ENCODE measurements at regions not wholly inside any gene's neighbourhood (a gene's known extent, or its start where the extent isn't known, plus 50 kb on each side); places are given as distances from the start of the nearest gene placed in this dataset.

DNA sequence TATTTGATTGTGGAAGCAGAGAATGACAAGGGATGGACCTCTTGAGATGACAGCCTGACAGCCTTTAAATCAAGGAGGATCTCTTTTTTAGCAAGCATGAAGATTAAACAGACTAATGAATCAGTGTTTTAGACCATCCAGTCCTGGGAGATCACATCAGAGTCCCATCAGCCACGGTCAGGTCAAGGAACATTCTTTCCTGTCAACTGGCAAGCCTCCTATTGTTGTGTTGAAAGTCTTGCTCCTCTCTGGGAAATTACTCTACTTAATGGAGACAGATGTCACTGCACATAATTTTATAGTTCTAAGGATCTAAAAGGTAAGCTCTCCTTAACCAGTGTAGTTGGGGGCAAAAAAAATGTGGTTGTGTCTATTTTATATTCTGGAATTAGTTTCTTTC lies 469.0 kb downstream of the TMEM182 start:
- H3K27me3 ChIP-seq = no peaks in the 10 kb centered on the region
- H3K9me3 ChIP-seq = no peaks in the 10 kb centered on the region
- DNase-seq (no peak), ATAC-seq (no peak)
- H3K36me3 ChIP-seq = no peaks in the 10 kb centered on the region
- intact Hi-C loops (cut with DNase I) = no loop called here
- H3K27ac ChIP-seq = no peak overlapping the region
- H3K4me3 ChIP-seq = no peak overlapping the region
- TF ChIP-seq, protein P1, sequence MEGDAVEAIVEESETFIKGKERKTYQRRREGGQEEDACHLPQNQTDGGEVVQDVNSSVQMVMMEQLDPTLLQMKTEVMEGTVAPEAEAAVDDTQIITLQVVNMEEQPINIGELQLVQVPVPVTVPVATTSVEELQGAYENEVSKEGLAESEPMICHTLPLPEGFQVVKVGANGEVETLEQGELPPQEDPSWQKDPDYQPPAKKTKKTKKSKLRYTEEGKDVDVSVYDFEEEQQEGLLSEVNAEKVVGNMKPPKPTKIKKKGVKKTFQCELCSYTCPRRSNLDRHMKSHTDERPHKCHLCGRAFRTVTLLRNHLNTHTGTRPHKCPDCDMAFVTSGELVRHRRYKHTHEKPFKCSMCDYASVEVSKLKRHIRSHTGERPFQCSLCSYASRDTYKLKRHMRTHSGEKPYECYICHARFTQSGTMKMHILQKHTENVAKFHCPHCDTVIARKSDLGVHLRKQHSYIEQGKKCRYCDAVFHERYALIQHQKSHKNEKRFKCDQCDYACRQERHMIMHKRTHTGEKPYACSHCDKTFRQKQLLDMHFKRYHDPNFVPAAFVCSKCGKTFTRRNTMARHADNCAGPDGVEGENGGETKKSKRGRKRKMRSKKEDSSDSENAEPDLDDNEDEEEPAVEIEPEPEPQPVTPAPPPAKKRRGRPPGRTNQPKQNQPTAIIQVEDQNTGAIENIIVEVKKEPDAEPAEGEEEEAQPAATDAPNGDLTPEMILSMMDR (IDR thresholded peaks at IDR 0.05) = no peak
- H3K4me1 ChIP-seq = no peaks in the 10 kb centered on the region
- whole genome bisulfite sequencing, 2 donors = 28 to 32% methylated on average over 1 of the region's 1 CpG

DNA sequence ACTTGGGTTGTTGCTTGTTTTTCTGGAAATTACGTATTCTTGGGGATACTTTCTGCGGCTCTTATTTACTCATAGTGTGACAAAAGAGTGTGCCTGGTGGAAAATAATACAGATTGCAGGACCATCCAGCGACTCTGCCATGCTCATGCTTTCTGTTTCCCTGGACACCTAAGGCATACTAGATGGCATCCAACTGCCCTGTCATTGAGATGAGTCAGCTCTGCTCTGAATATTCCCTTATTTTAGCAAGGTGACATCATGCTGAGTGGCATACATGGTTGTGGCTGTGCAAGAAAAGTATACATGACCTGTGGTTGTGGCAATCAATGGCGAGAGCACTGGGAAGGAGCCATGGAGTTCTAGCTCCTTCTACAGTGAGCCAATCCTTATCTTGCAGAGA lies 471.0 kb downstream of the TMEM182 start:
- intact Hi-C loops (cut with DNase I) = no loop called here
- no peaks in the 10 kb centered on the region for H3K36me3 ChIP-seq
- no peak overlapping the region for H3K27ac ChIP-seq
- no peaks in the 10 kb centered on the region for H3K4me1 ChIP-seq
- DNase-seq = no peak
- H3K27me3 ChIP-seq = no peaks in the 10 kb centered on the region
- no peaks in the 10 kb centered on the region for H3K9me3 ChIP-seq
- 88 to 89% methylated on average over 4 of the region's 4 CpGs for WGBS, 2 donors
- TF ChIP-seq, protein P1 (IDR thresholded peaks at IDR 0.05) = no peak
- ATAC-seq = no peak
- no peak overlapping the region for H3K4me3 ChIP-seq

DNA sequence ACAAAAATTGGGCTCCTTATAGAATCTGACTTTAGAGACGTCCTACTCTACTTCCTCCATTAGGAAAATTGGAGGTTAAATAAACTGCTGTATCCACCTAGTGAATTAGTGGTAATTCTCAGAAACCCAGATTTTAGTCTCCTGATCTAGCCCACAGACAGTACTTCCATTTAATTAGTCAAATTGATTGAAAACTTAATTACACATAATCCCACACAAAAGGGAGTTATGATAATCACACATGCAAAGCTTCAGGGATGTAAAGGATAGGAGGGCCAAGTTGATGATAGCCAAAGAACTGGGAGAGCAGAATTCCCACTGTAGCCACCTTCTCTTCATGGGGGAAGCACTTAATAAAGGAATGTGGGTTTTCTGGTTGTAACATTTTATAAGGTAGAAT lies 471.9 kb downstream of the TMEM182 start:
- WGBS, 2 donors = 77 to 83% methylated on average over 1 of the region's 1 CpG
- no peaks in the 10 kb centered on the region for H3K27me3 ChIP-seq
- H3K4me3 ChIP-seq = no peak overlapping the region
- ATAC-seq (no peak), DNase-seq (no peak)
- TF ChIP-seq, protein P1 (IDR thresholded peaks at IDR 0.05) = no peak
- H3K27ac ChIP-seq = no peak overlapping the region
- H3K4me1 ChIP-seq = no peaks in the 10 kb centered on the region
- no peaks in the 10 kb centered on the region for H3K36me3 ChIP-seq
- intact Hi-C loops (cut with DNase I) = no loop called here
- peaks cover 0 to under 1% (median 0%) of the 10 kb centered on the region in 11 donors for H3K9me3 ChIP-seq

DNA sequence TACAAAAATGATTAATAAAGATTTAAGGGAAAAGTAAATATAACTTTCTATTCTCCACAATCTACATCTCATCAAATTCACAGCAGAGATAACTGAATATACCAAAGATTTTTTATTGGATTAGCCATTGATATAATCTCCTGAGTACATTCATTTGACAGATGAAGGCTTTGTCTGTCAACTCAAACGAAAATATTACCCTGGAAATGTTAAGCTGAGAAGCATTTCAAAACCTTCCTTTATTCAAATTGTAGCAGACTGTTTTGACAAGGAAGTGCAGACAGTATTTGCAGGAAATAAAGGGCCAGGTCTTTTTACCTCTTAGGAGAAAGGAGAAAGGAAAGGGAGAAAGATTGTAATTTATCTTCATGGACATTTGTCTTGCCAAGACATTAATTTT lies 473.5 kb downstream of the TMEM182 start:
- Histone ChIP-seq H3K36me3 (no peaks in the 10 kb centered on the region), H3K27me3 (no peaks in the 10 kb centered on the region), H3K27ac (no peak overlapping the region), H3K9me3 (peaks cover 0 to 7% (median 0%) of the 10 kb centered on the region in 11 donors), H3K4me1 (no peaks in the 10 kb centered on the region), H3K4me3 (no peak overlapping the region)
- intact Hi-C loops (cut with DNase I) = no loop called here
- 42 to 64% methylated on average over 1 of the region's 1 CpG for WGBS, 2 donors
- DNase-seq = no peak
- ATAC-seq = no peak
- TF ChIP-seq, protein P1 (IDR thresholded peaks at IDR 0.05) = no peak
